ENCODE measurements at regions not wholly inside any gene's neighbourhood (a gene's known extent, or its start where the extent isn't known, plus 50 kb on each side); places are given as distances from the start of the nearest gene placed in this dataset.

GRCh38 chrY:21602590-21602989, 67.9 kb downstream of the RBMY1A1 start:
- no peak for TF ChIP-seq CTCF (IDR thresholded peaks at IDR 0.05)
- TF ChIP-seq POLR2A (IDR thresholded peaks at IDR 0.05) = no peak
- TF ChIP-seq POLR2AphosphoS5 (IDR thresholded peaks at IDR 0.05) = no peak
